ENCODE measurements at regions not wholly inside any gene's neighbourhood (a gene's known extent, or its start where the extent isn't known, plus 50 kb on each side); places are given as distances from the start of the nearest gene placed in this dataset.

GRCh38 chr16:54421220-54421619, 134.6 kb upstream of the IRX3 start:
- DNase-seq (ENCODE audit: low read depth, low spot score): no peak

- no peak for DNase-seq (ENCODE audit: low read depth, low spot score)
Measured at GRCh38 chr16:54418903-54419302, 132.3 kb upstream of the IRX3 start.

GRCh38 chr16:54417384-54417783, 130.8 kb upstream of the IRX3 start:
- no peak for DNase-seq (ENCODE audit: low read depth, low spot score)

- DNase-seq (ENCODE audit: low read depth, low spot score): no peak
Measured at GRCh38 chr16:54414671-54415070, 128.1 kb upstream of the IRX3 start.

GRCh38 chr16:54412777-54413455, 126.3 kb upstream of the IRX3 start:
- DNase-seq (ENCODE audit: low read depth, low spot score): no peak

GRCh38 chr16:54412037-54412436, 125.5 kb upstream of the IRX3 start:
- DNase-seq (ENCODE audit: low read depth, low spot score): no peak

- no peak for DNase-seq (ENCODE audit: low read depth, low spot score)
Measured at GRCh38 chr16:54411544-54411943, 125.0 kb upstream of the IRX3 start.

- no peak for DNase-seq (ENCODE audit: low read depth, low spot score)
Measured at GRCh38 chr16:54409982-54410381, 123.4 kb upstream of the IRX3 start.

- no peak for DNase-seq (ENCODE audit: low read depth, low spot score)
Measured at GRCh38 chr16:54407596-54407995, 121.0 kb upstream of the IRX3 start.

GRCh38 chr16:54405478-54405877, 118.9 kb upstream of the IRX3 start:
- DNase-seq (ENCODE audit: low read depth, low spot score): no peak

- no peak for DNase-seq (ENCODE audit: low read depth, low spot score)
Measured at GRCh38 chr16:54403580-54403979, 117.0 kb upstream of the IRX3 start.

- no peak for DNase-seq (ENCODE audit: low read depth, low spot score)
Measured at GRCh38 chr16:54402873-54403272, 116.3 kb upstream of the IRX3 start.

- no peak for DNase-seq (ENCODE audit: low read depth, low spot score)
Measured at GRCh38 chr16:54402270-54402669, 115.7 kb upstream of the IRX3 start.

- DNase-seq (ENCODE audit: low read depth, low spot score): no peak
Measured at GRCh38 chr16:54400261-54400660, 113.7 kb upstream of the IRX3 start.

GRCh38 chr16:54398986-54399385, 112.4 kb upstream of the IRX3 start:
- no peak for DNase-seq (ENCODE audit: low read depth, low spot score)

GRCh38 chr16:54397838-54398237, 111.3 kb upstream of the IRX3 start:
- DNase-seq (ENCODE audit: low read depth, low spot score): no peak

- DNase-seq (ENCODE audit: low read depth, low spot score): no peak
Measured at GRCh38 chr16:54397190-54397835, 110.7 kb upstream of the IRX3 start.

- no peak for DNase-seq (ENCODE audit: low read depth, low spot score)
Measured at GRCh38 chr16:54389836-54390494, 103.4 kb upstream of the IRX3 start.

GRCh38 chr16:54385141-54385540, 98.6 kb upstream of the IRX3 start:
- no peak for DNase-seq (ENCODE audit: low read depth, low spot score)

- no peak for DNase-seq (ENCODE audit: low read depth, low spot score)
Measured at GRCh38 chr16:54381601-54382313, 95.2 kb upstream of the IRX3 start.

GRCh38 chr16:54375071-54375470, 88.5 kb upstream of the IRX3 start:
- no peak for DNase-seq (ENCODE audit: low read depth, low spot score)
